HG02981 (cell line): ENCODE measurements at regions not wholly inside any gene's neighbourhood (a gene's known extent, or its start where the extent isn't known, plus 50 kb on each side); places are given as distances from the start of the nearest gene placed in this dataset.

Source experiments
- ATAC-seq: cut with Tn5 transposase; IDR thresholded peaks from one replicate; pipeline ENCODE4 v1.9.1; 2021; ENCODE audit warnings: mild to moderate bottlenecking, moderate library complexity; ENCODE audit not compliant: unreplicated experiment

DNA sequence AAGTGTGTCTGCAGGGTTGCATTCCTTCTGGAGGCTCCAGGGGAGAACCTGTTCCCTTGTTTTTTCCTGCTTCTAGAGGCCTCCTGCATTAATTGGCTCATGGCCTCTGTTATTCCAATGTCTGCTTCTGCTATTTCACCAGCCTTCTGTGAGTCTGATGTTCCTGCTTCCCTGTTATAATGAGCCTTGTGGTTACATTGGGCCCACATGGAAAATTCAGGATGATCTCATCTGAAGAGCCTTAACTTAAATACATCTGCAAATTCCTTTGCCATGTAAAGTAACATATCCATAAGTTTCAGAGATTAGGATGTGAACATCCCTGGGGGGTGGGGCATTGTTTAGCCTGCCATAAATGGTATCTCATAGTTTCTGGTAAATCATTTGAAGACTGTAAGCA is 181.1 kb downstream of the RWDD3 start:
- ATAC-seq, result no peak

- ATAC-seq, result no peak
These were observed 192.8 kb downstream of the RWDD3 start for GRCh38 chr1:95426772-95427171.

- no peak for ATAC-seq
These were observed 193.5 kb downstream of the RWDD3 start for GRCh38 chr1:95427525-95427924.

GRCh38 chr1:95431235-95431634 is 197.2 kb downstream of the RWDD3 start:
- ATAC-seq, result no peak

DNA sequence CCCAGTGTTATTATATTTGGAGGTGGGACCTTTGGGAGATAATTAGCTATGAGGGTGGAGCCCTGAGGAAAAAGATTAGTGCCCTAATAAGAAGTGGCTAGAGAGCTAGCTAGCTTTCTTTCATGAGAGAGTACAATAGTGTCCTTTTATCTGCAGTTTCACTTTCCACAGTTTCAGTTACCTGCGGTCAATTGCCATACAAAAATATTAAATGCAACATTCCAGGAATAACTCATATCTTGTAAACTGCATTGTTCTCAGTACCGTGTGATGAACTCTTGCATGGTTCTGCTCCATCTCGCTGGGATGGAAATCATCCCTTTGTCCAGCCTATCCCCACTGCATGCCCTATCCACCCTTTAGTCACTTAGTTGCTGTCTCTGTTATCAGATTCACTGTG is 201.6 kb downstream of the RWDD3 start:
- no peak for ATAC-seq

GRCh38 chr1:95437011-95437410 is 203.0 kb downstream of the RWDD3 start:
- no peak for ATAC-seq

- ATAC-seq, result no peak
These were observed 203.8 kb downstream of the RWDD3 start for GRCh38 chr1:95437781-95438180.

DNA sequence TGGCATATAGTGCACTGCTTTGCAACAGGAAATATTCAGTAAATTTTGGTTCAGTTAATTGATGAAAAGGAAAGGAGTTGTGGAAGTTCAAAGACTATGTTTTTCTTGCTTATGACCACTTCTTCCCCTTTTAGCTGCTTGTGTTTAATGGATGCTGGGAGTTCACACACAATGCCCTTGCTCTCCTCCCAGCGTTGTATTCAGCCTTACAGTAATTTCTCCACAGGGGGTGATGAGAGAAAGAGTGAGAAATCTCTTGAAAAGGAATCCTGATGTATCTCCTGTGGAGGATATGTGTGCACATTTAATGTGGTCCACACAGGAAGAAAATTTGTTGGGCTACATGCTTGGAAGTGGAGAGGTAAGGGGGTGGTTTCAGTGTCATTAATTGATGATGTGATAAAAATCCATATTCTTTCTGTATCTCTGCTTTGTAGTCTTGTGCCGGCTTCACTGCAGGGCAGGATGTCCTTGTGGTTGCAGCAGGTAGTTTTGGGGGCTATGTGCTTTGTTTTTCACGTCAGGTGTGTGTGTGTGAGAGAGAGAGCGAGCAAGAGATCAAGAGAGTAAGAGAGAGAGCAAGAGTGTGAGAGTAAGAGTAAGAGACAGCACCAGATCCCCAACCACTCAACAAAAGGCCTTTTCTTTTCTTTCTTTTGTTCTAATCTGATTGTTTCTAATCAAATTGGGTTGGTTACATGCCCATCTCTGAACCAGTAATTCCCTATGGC is 204.4 kb downstream of the RWDD3 start:
- ATAC-seq, result no peak

- ATAC-seq, result no peak
These were observed 206.5 kb downstream of the RWDD3 start for GRCh38 chr1:95440511-95440910.

DNA sequence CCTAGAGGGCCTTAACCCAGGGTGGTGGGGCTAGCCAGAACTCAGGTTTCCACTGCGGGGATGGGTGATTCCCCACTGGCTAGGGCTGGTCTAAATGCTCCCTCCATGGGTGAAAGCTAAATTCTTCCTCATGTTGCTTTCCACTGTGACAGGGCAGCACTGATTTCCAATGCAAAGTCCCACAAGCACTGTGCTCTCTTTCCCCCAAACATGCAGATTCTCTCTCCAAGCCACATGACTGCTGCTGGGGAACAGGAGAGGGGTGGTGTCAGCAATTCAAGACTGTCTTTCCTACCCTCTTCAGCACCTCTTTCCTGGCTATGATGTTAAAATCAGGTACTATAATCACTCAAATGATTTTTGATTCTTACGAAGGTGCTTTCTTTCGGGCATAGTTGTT is 215.5 kb downstream of the RWDD3 start:
- ATAC-seq, result no peak

GRCh38 chr1:95451054-95451453 is 217.0 kb downstream of the RWDD3 start:
- ATAC-seq, result no peak

DNA sequence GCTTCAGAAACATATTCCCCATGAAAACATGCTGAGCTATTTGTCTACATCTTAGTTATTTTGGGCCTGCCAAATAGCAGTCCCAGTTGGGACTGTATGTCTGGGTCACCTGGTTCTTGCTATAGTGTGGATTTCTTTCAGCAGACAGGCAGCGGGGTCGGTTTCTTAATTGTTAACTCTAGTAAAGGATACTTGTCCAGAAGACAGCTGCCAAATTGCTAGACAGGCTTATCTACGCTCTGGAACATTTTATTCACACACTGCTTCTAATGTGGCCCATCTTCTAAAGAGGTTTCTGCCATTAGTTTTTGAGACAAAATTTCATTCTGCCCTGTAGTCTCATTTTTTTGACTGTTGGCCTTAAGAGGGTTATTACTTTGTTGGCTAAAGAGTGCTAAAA is 217.9 kb downstream of the RWDD3 start:
- ATAC-seq, result no peak

DNA sequence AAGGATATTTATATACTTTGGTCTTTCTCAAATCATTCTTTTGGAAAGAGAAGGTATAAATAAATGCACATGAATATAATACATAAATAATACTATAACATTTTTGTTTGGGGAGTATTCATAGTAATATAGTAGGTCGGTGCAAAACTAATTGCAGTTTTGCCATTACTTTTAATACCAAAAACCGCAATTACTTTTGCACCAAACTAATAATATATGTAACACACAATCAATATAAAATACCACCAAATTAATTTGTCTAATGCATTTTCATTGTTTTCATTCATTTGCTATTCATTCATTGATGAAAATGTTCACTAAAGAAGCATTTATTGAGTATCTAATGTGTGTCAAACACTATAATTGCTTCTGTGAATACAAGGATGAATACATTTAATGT is 219.0 kb downstream of the RWDD3 start:
- no peak for ATAC-seq

DNA sequence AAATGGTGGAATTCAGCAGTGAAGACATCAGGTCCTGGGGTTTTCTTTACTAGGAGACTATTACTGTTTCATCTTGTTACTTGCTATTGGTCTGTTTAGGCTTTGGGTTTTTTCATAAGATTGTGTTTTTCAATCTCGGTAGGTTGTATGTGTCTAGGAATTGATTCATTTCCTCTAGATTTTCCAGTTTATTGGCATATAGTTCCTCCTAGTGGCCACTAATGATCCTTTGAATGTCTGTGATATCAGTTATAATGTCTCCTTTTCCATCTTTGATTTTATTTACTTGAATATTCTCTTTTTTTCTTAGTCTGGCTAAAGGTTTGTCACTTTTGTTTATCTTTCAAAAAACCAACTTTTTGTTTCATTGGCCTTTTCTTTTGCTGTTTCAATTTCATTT is 233.0 kb downstream of the RWDD3 start:
- no peak for ATAC-seq

- no peak for ATAC-seq
These were observed 241.9 kb downstream of the RWDD3 start for GRCh38 chr1:95475686-95476457.

DNA sequence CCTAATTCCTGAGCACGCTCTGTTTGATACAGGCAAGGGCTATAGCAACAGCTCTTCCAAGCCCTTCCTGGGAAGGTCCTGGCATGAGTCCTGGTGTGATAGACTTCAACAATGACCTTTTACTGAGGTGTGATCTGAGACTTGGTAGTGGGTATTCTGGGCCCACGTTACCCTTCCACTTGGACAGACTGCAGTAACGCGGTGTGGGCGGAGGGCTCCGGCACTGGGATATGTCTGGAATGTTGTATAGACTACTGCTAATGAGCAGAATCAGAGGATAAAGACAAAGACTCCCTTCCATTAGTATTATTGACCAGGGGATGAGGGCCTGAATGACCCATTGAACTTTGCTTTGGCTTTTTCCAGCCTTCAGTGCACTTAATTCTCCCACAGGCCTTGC is 262.3 kb downstream of the RWDD3 start:
- no peak for ATAC-seq

- no peak for ATAC-seq
These were observed 262.8 kb downstream of the RWDD3 start for GRCh38 chr1:95496773-95497172.

DNA sequence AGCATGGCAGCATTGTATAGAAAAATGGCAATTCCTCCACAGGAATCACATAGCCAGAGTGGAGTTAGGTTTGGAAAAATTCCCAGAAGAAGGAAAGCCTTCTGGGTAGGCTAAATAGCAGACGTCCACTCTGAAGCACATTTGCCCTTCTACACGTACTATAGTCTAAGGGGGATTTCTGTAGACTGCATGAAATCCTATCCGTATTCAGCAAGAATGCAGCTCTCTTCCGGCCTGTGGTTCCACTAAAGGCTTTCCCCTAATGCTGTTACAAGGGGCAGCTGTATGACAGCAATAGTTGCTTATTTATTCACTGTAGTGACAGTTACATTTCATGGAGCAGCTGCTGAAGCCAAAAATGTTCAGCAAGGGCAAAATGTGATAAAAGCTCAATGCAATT is 263.6 kb downstream of the RWDD3 start:
- no peak for ATAC-seq

DNA sequence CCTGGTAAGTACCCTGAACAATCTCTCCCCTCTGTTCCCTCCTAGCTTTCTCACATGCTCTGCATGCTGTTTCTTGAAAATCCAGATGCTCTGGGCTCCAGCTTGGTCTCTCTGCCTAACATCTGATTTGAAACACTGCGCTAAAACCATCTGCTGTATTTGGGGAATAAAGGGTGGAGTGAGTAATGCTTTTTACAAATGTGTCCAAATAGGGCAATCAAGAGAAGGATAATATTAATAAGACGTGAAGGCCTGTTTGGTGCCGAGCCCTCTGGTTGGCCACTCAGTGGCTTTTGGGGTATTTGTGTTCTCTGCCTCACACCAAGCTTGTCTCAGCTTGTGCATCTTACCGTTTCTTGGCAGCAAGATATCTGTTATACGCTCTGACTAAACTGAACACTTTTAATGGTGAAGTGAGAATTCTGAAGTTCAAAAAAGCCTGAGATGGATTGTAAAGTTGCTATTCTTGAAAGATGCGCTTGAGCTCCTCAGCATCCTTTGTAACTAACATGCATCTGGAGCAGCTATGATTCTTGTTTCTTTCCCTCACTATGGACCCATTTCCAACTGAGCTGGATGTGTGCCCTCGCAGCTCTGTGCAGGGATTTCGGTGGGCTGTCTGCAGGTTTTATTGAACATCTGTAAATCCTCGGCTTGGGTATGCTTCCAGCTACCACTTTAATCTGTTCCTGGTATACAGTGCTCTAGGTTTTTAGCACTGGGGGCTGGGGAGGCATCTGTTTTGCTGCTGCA is 269.4 kb downstream of the RWDD3 start:
- ATAC-seq, result no peak

DNA sequence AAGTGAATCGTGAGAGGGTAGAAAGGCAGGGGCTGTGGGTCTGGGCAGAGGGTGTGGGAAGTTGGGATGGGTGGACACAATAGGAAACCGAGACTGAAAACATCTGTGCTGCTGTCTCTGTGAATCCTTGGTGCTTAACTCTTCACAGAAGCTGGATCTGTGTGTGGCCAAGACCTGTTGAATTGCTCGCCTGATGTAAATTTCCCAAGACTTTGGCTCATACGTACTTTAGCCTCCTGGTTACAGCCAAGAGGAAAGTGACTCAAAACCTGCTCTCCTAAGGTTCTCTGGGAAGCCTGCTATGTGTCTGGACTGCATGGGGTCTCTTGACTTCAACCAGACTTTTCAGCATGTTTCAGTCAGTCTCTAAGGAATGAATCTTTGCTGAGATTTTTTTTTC is 270.3 kb downstream of the RWDD3 start:
- ATAC-seq, result no peak

GRCh38 chr1:95506736-95507414 is 272.9 kb downstream of the RWDD3 start:
- ATAC-seq, result no peak
